HL-60 (cell line): ENCODE measurements at regions not wholly inside any gene's neighbourhood (a gene's known extent, or its start where the extent isn't known, plus 50 kb on each side); places are given as distances from the start of the nearest gene placed in this dataset.
"Not testable (repeated sequence)": the region's sequence is repeated elsewhere in the genome, so short reads cannot be mapped to it uniquely, and the experiment has no call there.

ENCODE experiments used
- DNase-seq, 2 experiments: peaks; one replicate each; pipeline ENCODE4 v3.0.0-alpha.2; 2010 to 2020; ENCODE audit warnings: low read depth in 1 of 2, low spot score in 1 of 2
- H3K27ac ChIP-seq: fragments of 250-450 bp; sonication (Bioruptor Pico); replicated peaks from 2 replicates; pipeline ENCODE4 v1.5.1; 2020; ENCODE audit warnings: mild to moderate bottlenecking, moderate library complexity
- H3K27me3 ChIP-seq: fragments of 250-450 bp; sonication (Bioruptor Pico); 2 replicates; pipeline ENCODE4 v1.5.1; 2021; ENCODE audit warnings: mild to moderate bottlenecking, moderate library complexity; ENCODE audit not compliant: insufficient read depth, poor library complexity, severe bottlenecking
- H3K4me3 ChIP-seq: replicated peaks from 2 replicates; pipeline ENCODE4 v1.5.1; 2011; ENCODE audit warnings: mild to moderate bottlenecking, control low read depth, low read length; ENCODE audit not compliant: insufficient read depth
- GABPA ChIP-seq: IDR thresholded peaks from 2 replicates; pipeline ENCODE4 v1.6.1; 2012; ENCODE audit warnings: low read depth
- POLR2AphosphoS5 ChIP-seq: IDR thresholded peaks from 2 replicates; pipeline ENCODE4 v1.6.1; 2012; ENCODE audit warnings: low read depth
- REST ChIP-seq: IDR thresholded peaks from 2 replicates; pipeline ENCODE4 v1.6.1; 2012; ENCODE audit warnings: low read depth; ENCODE audit not compliant: insufficient replicate concordance
- SPI1 ChIP-seq: IDR thresholded peaks from 2 replicates; pipeline ENCODE4 v1.6.1; 2012; ENCODE audit warnings: low read depth, mild to moderate bottlenecking, borderline replicate concordance
- TF ChIP-seq, protein P1 (sequence below): IDR thresholded peaks from one replicate; pipeline ENCODE4 v1.5.1; 2011; ENCODE audit warnings: low read length, control low read depth, inconsistent platforms; ENCODE audit not compliant: insufficient read depth

DNA sequence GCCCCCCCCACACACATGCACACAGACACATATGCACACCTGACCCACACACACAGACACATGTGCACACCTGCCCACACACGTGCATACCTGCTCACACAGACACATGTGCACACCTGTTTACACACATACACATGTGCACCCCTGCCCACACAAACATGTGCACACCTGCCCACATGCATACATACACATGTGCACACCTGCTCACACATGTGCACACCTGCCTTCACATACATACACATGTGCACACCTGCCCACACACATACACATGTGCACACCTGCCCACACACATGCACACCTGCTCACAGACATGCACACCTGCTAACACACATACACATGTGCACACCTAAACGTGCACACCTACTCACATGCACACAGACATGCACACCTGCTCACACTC, 147.0 kb upstream of the FOXD4L5 start:
- no peak for DNase-seq
- Histone ChIP-seq H3K4me3 (no peak overlapping the region), H3K27ac (no peak overlapping the region), H3K27me3 (no peaks in the 10 kb centered on the region)
- no peak for TF ChIP-seq SPI1
- TF ChIP-seq REST, result no peak
- no peak for TF ChIP-seq GABPA
- TF ChIP-seq POLR2AphosphoS5, result no peak
- TF ChIP-seq, protein P1, sequence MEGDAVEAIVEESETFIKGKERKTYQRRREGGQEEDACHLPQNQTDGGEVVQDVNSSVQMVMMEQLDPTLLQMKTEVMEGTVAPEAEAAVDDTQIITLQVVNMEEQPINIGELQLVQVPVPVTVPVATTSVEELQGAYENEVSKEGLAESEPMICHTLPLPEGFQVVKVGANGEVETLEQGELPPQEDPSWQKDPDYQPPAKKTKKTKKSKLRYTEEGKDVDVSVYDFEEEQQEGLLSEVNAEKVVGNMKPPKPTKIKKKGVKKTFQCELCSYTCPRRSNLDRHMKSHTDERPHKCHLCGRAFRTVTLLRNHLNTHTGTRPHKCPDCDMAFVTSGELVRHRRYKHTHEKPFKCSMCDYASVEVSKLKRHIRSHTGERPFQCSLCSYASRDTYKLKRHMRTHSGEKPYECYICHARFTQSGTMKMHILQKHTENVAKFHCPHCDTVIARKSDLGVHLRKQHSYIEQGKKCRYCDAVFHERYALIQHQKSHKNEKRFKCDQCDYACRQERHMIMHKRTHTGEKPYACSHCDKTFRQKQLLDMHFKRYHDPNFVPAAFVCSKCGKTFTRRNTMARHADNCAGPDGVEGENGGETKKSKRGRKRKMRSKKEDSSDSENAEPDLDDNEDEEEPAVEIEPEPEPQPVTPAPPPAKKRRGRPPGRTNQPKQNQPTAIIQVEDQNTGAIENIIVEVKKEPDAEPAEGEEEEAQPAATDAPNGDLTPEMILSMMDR, result no peak

DNA sequence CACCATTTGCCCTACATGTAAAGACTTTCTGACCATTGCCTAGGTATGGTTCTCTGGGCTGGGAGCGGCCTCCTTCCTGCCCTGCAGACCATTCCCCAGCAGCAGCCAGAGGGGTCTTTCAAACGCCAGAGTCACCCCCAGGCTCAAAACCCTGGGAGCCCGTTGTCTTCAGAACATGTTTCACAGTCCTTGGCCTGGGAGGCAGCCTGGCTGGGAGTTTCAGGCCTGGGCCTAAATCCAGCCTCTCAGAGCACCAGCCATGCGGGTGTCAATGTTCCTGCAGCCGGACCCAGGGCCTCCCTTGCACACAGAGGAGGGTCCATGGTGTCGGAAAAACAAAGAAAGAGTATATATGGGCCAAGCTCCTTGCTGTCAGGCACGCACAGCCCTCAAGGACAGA, 145.2 kb upstream of the FOXD4L5 start:
- Histone ChIP-seq H3K27ac (no peak overlapping the region), H3K27me3 (no peaks in the 10 kb centered on the region), H3K4me3 (no peak overlapping the region)
- no peak for DNase-seq
- TF ChIP-seq REST (no peak), GABPA (no peak), POLR2AphosphoS5 (no peak), SPI1 (no peak)
- TF ChIP-seq, protein P1, result no peak

- H3K27me3 ChIP-seq, DNase-seq, H3K27ac ChIP-seq, H3K4me3 ChIP-seq: not testable (repeated sequence)
Observed at GRCh38 chr9:65427361-65427760, 142.4 kb upstream of the FOXD4L5 start.

- not testable (repeated sequence) for H3K27ac ChIP-seq, H3K27me3 ChIP-seq, H3K4me3 ChIP-seq, DNase-seq
Observed at GRCh38 chr9:65426813-65427212, 141.8 kb upstream of the FOXD4L5 start.

GRCh38 chr9:65426231-65426630, 141.2 kb upstream of the FOXD4L5 start:
- no peak for DNase-seq
- no peaks in the 10 kb centered on the region for H3K27me3 ChIP-seq
- H3K4me3 ChIP-seq, result no peak overlapping the region
- no peak for TF ChIP-seq SPI1
- TF ChIP-seq, protein P1, result no peak
- no peak for TF ChIP-seq REST
- TF ChIP-seq GABPA, result no peak
- TF ChIP-seq POLR2AphosphoS5, result no peak
- H3K27ac ChIP-seq, result no peak overlapping the region

GRCh38 chr9:65425183-65425582, 140.2 kb upstream of the FOXD4L5 start:
- H3K27ac ChIP-seq, DNase-seq, H3K4me3 ChIP-seq, H3K27me3 ChIP-seq: not testable (repeated sequence)
